NCI-H510A (cell line): ENCODE measurements at regions not wholly inside any gene's neighbourhood (a gene's known extent, or its start where the extent isn't known, plus 50 kb on each side); places are given as distances from the start of the nearest gene placed in this dataset.
"Not testable (repeated sequence)": the region's sequence is repeated elsewhere in the genome, so short reads cannot be mapped to it uniquely, and the experiment has no call there.

Experiments
- DNase-seq: peaks from one replicate; lab custom pipeline; 2025; lab: John Stamatoyannopoulos, UW

DNA sequence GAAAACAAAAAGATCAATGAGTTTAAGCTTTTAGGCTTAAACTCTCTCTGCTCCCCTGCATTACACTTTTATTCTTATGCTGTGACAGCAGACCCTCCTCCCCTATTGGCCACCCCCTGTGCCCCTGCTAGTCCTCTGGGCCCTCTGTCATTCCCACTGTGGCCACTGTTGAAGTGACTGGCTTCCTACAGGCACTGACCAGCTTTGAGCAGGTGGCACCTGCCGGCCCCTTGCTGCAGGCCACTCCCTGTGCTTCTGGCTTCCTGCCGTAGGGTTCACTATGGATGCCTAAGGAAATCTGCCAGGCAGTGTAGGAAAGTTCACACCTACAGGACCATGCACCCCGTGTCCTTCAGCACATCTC, 156.5 kb upstream of the L3MBTL4 start:
- no peak for DNase-seq

- DNase-seq = not testable (repeated sequence)
Observed at GRCh38 chr18:6572192-6572591, 157.3 kb upstream of the ARHGAP28 start.

DNA sequence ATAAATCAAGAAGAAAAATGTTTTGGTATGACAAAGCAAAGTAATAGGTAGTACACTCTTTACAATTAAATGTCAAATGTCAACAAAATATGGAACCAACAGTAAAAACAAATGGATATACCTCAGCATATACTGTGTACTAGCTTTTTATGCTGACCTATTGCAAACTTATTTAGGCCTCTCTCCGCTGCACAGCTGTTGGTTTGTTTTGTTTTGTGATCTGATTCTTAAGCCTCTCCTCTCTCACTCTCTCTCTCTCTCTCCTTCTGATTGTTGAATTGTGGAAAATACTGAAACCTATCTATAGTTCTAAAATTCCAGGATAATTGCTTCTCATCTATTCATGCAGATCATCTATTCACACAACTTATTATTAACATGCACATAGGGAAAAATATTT, 154.9 kb upstream of the ARHGAP28 start:
- DNase-seq = no peak

- no peak for DNase-seq
Observed at GRCh38 chr18:6575908-6576307, 153.6 kb upstream of the ARHGAP28 start.

- DNase-seq = no peak
Observed at GRCh38 chr18:6576718-6577375, 152.7 kb upstream of the ARHGAP28 start.

DNA sequence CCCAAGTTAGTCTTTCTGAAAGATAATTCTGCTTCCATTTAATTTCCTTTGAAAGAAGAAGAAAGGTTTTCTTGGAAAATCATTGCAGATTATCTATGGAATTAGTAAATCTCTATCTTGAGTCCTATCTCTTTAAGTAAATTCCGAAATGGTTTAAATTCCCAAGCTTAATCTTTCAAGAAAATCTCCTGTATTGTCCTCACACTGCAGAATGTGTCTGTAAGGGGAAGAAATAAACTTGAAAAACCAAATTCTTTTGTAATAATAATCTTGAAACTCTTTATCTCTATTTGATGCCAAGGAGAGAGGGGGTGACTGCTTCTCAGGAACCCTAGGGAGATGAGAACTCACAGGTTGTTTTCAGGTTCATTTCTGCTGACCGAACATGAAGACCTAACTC, 150.8 kb upstream of the ARHGAP28 start:
- DNase-seq = no peak

GRCh38 chr18:6579486-6579885, 150.0 kb upstream of the ARHGAP28 start:
- DNase-seq = no peak

DNA sequence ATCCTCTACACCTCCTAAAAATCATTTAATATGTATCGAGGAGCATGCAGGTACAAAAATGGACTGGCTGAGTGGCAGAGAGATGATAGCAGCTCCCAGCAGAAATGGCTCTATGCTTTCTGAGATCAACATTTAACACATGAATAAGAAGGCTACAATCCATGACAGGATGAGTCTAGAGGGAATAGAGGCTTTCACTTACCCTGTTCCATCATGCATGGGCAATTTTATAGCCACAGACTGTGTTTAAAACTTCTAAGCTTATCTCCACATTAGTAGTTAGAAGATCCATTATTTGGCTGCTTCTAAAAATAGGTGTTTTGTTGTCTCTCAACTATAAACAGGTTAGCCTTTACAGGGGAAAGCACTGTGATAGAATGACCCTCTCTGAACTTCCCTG, 149.1 kb upstream of the ARHGAP28 start:
- no peak for DNase-seq

GRCh38 chr18:6589923-6590322, 139.6 kb upstream of the ARHGAP28 start:
- DNase-seq = no peak

DNA sequence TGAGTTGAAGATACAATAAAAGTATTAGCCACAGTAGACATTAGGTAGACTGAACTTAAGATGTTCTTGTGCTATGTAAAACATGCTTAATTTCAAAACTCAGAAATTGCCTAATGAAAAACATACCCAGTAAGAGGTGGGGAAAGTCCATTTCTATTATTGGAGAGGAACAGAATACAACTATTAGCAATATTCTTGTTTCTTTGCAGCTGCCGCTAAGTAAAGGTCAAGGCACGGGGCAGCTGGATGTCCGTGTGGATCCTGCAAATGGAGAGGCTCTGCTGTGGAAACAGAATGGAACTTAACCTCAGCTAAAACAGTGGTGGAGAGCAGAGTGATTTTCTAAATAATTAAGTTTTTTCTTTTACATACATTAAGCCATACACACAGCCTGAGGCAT, 139.2 kb upstream of the ARHGAP28 start:
- no peak for DNase-seq

DNA sequence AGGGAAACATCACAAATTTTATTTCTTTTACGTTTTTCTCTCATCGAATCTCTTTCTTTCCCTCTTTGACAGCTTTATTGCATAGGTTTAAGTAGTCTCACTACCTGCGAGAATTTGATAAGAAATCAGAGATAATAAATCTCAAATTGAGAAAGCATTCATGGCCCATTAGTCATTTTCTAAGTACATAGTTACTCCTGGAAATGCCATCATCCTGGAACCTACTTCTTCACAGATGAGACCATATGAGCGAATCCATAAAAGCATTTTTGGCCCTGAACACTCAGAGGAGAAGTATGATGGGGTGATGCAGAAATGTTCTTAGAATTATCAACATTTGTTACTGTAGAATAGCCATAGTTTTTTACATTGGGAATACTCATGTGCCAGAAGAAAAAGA, 138.0 kb upstream of the ARHGAP28 start:
- no peak for DNase-seq

DNA sequence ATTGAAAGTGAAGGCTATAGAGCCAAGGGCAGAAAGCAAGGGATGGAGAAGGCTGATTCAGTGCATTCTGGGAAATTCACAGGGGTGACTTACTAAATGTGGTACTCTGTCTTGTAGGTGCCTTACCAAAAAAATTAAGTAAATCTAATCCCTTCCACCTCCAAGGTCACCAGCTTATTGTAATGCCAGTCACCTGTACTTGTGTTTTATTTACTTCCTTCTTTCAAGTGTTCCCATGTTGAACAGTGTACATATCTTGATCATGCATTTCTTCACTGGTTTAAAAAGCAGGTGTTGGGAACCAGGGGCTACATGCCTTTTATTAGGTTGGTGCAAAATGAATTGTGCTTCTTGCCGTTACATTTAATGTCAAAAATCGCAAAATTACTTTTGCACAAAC, 137.0 kb upstream of the ARHGAP28 start:
- no peak for DNase-seq

GRCh38 chr18:6593142-6593885, 136.2 kb upstream of the ARHGAP28 start:
- DNase-seq = no peak

- DNase-seq = no peak
Observed at GRCh38 chr18:6595666-6596065, 133.8 kb upstream of the ARHGAP28 start.

- DNase-seq = no peak
Observed at GRCh38 chr18:6598657-6599056, 130.9 kb upstream of the ARHGAP28 start.

- no peak for DNase-seq
Observed at GRCh38 chr18:6600667-6601167, 128.8 kb upstream of the ARHGAP28 start.

DNA sequence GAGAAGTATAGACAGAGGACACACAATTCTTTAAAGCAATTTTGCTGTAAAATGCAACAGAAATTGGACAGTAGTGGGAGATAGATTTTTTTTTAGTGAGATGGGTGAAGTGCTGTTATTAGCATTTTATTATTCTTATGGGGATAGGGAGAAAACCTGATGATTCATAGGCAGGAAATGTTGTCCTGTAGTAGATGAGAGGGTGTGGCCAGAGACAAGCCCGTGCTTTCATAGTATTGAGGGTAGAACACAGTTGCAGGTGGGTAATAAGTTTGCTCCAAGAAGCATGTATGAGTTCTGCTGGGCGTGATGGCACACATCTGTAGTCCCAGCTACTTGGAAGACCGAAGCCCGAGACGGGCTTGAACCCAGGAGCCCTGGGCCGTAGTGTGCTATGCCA, 128.3 kb upstream of the ARHGAP28 start:
- DNase-seq = no peak

DNA sequence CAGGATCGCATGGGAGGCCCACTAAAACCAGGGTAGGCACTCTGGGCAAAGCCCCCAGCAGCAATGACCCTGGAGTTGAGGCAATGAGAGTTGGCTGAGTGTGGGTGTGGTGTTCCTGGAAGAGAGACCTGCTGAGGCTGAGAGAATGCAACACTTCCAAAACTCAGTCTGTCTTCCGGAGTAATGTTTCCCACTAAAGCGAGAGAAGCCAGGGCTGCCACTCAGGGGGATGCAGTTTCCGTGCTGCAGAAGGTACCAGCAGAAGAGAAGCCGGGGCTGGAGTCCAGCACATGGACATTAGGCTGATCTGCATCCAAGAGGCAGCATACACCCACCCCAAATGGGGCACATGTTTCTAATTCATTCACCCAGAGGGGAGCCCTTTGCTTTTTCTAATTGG, 127.2 kb upstream of the ARHGAP28 start:
- no peak for DNase-seq

DNA sequence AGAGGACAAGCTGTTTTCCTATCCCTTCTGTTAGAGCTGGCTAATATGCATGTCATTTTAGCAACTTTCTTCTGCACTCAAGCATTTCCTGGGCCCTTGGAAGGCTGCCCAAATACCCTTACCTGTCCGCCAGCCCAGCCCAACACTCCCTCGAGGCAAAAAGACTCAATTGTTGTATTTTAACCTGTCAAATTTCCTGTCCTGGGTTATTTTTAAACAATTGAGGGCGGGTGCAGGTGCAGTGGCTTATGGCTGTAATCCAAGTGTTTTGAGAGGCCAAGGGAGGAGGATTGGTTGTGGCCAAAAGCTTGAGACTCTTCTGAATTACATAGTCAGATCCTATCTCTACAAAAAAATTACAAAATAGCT, 125.0 kb upstream of the ARHGAP28 start:
- DNase-seq = no peak

DNA sequence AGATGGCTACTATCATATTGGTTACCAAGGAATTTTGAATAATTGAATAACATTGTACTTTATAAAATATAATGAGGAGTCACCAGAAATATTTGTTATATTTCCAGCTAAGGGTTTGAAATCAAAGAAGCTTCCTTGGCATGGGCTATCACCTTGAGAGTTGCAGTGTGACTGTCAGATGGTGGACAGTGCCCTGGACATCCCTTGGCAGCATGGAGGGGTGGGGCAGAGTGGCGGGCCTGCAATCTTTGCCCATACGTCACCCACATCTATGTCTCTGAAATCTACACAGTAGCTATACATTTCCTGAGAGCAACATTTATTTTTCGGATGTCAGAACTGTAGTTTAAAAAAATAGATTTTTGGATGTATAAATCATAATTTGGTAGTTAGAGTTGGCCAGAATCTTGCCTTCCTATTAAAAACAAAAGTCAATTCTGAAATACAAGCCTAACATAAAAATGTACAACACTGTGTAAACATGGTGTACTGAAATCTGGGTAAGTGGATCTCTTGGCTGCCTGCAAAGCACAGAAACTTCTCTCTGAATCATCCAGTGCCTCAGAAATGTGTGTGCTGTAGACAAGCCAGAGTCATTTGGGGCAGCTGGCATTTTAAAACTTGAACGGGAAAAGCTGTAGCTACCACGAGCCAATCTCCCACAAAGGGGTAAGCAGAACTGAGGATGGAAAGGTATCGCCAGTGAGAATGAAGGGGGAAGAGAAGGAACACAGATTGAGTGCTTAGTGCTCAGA, 124.2 kb upstream of the ARHGAP28 start:
- no peak for DNase-seq

GRCh38 chr18:6606411-6607085, 123.0 kb upstream of the ARHGAP28 start:
- no peak for DNase-seq

- no peak for DNase-seq
Observed at GRCh38 chr18:6607343-6607742, 122.2 kb upstream of the ARHGAP28 start.
